Body of pancreas (tissue), 4 donors: ENCODE measurements at regions not wholly inside any gene's neighbourhood (a gene's known extent, or its start where the extent isn't known, plus 50 kb on each side); places are given as distances from the start of the nearest gene placed in this dataset.

Experiments used
- POLR2A ChIP-seq, 3 donors: fragments of 450-650 bp; IDR thresholded peaks; one replicate each; pipeline ENCODE4 v1.6.1; 2016; ENCODE audit warnings: antibody characterized with exemption in 3 of 3, mild to moderate bottlenecking in 2 of 3
- TF ChIP-seq, protein P1 (sequence below), 7 experiments: fragments of 450-650 bp in 4 of 7; fragments of 200-600 bp in 3 of 7; sonication (generic) in 3 of 7; IDR thresholded peaks; one replicate each; pipeline ENCODE4 v1.5.1; 2016 to 2019; ENCODE audit warnings: antibody characterized with exemption in 7 of 7

GRCh38 chr17:63279498-63280230 lies 166.4 kb downstream of the CYB561 start:
- TF ChIP-seq, protein P1, sequence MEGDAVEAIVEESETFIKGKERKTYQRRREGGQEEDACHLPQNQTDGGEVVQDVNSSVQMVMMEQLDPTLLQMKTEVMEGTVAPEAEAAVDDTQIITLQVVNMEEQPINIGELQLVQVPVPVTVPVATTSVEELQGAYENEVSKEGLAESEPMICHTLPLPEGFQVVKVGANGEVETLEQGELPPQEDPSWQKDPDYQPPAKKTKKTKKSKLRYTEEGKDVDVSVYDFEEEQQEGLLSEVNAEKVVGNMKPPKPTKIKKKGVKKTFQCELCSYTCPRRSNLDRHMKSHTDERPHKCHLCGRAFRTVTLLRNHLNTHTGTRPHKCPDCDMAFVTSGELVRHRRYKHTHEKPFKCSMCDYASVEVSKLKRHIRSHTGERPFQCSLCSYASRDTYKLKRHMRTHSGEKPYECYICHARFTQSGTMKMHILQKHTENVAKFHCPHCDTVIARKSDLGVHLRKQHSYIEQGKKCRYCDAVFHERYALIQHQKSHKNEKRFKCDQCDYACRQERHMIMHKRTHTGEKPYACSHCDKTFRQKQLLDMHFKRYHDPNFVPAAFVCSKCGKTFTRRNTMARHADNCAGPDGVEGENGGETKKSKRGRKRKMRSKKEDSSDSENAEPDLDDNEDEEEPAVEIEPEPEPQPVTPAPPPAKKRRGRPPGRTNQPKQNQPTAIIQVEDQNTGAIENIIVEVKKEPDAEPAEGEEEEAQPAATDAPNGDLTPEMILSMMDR (IDR thresholded peaks at IDR 0.05), result no peak
- no peak for TF ChIP-seq POLR2A (IDR thresholded peaks at IDR 0.05)
